AG09319 (cell line): ENCODE measurements at regions not wholly inside any gene's neighbourhood (a gene's known extent, or its start where the extent isn't known, plus 50 kb on each side); places are given as distances from the start of the nearest gene placed in this dataset.

Experiments
- DNase-seq: peaks from one replicate; pipeline ENCODE4 v3.0.0-alpha.2; 2010; ENCODE audit warnings: low read depth; ENCODE audit errors: extremely low read depth
- CTCF ChIP-seq: IDR thresholded peaks from 2 replicates; pipeline ENCODE4 v1.5.1; 2011; ENCODE audit warnings: low read depth, mild to moderate bottlenecking, inconsistent platforms, low read length, moderate library complexity

DNA sequence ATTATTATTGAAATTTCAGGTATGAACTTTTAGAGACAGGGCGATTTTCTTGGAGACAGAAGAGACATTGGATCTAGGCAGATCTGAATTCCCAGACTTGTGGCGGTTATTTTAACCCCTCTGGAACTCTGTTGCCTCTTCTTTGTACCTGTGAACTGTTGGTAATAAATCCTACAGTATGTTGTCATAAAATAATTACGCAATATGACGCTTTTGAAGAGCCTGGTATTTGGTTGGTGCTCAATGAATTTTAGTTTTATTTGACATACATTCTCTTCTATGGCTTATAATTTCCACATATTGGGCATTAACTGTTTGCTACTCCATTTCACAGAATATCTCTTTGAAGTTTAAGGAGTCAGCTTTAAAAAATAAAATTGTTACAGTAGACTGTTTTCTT is 1496.1 kb upstream of the IGFBP7 start:
- no peak for TF ChIP-seq CTCF
- no peak for DNase-seq

DNA sequence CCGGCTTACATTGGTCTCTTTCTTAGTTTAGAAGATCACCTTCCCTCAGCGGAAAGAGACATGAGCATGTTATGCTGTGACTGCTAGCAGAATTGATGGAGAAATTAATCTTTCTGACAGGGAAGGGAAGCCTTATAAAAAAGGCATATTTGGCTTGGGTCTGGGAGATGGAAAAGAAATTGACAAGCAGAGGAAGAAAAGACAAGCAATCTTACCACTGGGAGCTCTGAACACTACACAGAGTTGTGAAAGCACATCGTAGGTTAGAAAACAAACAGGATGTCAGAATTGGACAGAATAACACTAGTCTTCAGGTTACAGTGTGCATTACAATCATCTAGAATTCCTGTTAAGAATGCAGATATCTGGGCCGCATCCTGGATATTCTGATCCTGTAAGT is 1493.8 kb upstream of the IGFBP7 start:
- DNase-seq: no peak
- no peak for TF ChIP-seq CTCF

DNA sequence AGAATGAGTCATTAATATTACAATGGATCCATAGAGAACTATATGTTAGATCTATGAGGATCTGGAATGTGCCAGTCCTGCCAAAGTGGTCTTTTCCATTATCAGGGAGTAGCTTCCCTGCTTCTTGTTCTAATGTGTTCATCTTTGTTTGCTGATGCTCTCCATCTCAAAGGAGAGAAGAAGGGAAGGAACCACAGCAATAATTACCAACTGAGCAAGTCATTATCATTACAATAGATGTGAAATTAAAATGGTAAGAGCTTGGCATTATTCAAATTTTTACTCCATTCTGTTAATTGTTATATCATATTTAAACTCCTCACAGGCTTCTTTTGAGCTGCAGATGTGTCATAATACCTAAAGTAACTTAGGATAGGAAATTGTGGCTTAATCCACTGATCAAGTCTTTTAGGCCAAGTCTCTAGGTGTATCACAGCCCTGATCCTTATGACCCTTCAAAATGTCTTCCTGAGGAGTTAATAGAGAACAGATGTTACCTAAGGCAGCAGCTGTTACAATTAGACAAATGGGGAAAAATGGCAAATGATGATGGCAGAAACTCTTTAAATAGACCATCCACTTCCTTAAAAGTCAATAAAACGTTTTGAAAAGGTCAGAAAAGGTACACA is 1492.7 kb upstream of the IGFBP7 start:
- TF ChIP-seq CTCF: no peak
- no peak for DNase-seq

GRCh38 chr4:58602022-58602421 is 1491.8 kb upstream of the IGFBP7 start:
- TF ChIP-seq CTCF: no peak
- DNase-seq: no peak

GRCh38 chr4:58600290-58600689 is 1490.1 kb upstream of the IGFBP7 start:
- TF ChIP-seq CTCF: no peak
- DNase-seq: no peak

DNA sequence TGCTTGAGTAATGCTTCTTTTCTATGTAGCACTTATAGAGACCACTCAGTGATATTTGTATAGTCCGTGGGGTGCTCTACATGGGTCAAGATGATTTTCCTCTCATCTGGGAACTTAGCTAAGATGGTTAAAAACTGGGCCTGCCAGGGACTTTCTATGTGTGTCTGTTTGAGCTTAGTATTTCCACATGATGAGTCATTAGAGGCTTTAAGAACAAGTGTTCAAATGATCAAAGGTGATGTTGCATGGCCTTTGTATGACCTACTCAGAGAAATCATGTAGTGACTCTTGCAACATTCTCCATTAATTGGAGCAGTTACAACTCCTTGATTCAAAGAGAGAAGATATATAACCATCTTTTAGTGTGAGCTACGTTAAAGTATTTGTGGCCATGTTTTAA is 1480.5 kb upstream of the IGFBP7 start:
- no peak for TF ChIP-seq CTCF
- no peak for DNase-seq

GRCh38 chr4:58587856-58588255 is 1477.7 kb upstream of the IGFBP7 start:
- TF ChIP-seq CTCF: no peak
- DNase-seq: no peak
